Tongue (tissue), 2 donors: ENCODE measurements at regions not wholly inside any gene's neighbourhood (a gene's known extent, or its start where the extent isn't known, plus 50 kb on each side); places are given as distances from the start of the nearest gene placed in this dataset. TPM values are rescaled to one million over a fixed set of nuclear protein-coding genes. Genes with fewer than 3 reads are reported as not detected.

ENCODE experiments used
- DNase-seq: peaks from one replicate; pipeline ENCODE4 v3.0.0-alpha.2; 2015
- small RNA-seq: library from RNA; depleted of rRNA; stranded (forward); fragments of <200 nt; gene quantifications from one replicate; pipeline ENCODE3, GENCODE V24; 2014; ENCODE audit warnings: low replicate concordance

DNA sequence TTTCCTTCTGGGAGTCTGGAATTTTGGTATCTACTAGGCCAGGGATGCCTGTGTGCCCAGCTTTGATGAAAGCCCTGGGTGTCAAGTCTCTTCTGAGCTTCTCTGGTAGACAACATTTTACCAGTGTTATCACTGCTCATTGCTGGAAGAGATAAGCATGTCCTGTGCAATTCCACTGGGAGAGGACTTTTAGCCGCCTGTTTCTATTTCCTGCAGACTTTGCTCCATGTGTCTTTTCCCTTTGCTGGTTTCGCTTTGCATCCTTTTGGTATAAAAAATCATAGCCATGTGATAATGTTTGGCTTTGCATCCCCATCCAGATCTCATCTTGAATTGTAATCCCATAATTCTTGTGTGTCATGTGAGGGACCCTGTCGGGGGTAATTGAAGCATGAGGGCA, 163.2 kb downstream of the SLC28A3 start:
- no peak for DNase-seq

DNA sequence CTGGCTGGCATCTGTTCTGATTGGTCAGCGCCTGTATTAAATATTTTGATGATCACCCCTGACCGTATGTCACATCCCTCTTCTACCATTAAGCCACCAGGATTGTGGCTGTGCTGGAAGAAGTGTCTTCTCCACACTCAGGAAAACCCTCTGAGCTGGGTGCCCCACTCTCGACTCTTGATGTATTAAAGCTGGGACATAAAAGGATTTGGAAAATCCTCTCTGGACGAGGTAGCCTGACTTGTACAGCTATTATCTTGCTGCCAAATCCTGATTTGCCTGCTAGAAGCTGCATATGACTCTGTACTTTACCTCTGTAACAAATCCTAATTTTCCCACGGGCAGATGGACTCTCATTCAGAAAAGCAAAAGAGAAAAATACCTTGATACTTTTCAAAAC, 161.0 kb downstream of the SLC28A3 start:
- DNase-seq = no peak

DNA sequence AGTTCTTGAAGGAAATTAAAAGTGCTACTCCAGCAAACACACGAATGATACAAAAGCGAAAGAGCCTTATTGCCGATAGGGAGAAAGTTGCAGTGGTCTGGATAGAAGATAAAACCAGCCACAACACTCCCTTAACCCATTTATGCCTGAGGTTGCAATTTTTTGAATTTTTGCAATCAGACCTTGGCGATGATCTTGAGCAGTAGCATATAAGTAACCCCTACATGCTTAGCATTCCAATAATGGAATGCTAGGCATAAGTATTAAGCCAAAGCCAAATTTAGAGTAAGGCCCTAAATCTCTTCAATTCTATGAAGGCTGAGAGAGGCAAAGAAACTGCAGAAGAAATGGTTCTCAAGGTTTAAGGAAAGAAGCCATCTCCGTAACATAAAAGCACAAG, 153.5 kb downstream of the SLC28A3 start:
- DNase-seq = no peak

DNA sequence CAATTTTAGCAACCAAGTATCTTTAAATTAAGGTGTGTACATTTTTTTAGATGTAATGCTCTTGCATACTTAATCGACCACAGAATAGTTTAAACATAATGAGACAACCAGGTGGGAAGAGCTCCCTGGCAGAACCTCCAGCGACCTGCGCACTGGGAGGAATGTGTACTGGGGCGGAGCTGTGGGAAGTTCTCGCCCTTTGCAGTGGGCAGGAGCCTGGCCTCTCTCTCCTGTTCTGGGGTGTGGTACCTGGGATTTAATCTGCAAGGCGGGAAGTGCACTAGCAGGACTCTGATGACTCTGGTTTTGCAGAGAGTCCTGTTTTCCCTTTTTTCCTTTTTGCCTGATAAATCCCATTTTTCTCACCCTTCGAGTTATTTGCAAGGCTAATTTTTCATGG, 150.7 kb downstream of the SLC28A3 start:
- DNase-seq = no peak

DNA sequence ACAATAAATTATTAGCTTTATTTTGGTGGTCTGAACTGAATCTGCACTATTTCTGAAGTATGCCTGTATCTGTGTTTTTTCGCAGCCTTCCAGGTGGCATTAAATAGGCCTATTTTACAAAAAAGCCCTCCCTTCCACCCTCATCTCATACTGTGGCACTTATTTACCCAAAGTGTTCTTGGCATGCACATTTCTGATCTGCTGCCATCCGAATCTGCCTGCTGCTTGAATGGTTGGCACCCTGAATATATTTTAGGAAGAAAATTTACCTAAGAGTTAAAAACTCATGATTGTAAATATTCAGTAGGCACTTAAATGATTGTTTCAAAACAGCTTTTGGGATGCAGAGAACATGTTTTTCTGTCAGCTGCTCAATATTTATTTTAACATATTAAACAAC, 150.1 kb downstream of the SLC28A3 start:
- DNase-seq = no peak

DNA sequence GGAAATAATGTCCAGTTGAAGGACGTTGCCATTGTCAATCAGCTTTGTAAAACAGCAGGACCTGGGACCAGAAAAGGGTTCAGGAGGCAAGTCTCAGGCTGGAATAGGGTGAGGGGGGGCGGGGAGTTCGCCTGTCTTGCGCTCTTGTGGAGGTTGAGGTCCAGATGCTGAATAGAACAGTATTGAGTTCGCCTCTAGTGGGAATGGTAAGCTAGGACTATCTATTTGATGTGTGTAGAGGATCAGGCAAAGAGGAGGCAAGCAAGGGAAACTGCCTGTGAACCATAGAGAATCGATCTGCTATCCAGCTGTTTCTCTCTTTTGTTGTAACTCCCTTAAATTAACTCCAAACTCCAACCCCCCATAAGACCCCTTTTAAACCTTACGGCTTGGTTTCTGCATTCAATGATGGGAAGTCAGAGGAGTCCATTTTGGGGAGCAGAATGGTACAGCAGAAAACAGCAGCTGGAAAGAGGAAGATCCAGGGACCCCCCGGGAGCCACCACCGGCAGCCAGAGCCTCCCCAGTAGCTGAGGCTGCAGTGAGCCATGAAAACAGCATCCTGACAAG, 133.7 kb downstream of the SLC28A3 start:
- peak; percentile 49 for DNase-seq

DNA sequence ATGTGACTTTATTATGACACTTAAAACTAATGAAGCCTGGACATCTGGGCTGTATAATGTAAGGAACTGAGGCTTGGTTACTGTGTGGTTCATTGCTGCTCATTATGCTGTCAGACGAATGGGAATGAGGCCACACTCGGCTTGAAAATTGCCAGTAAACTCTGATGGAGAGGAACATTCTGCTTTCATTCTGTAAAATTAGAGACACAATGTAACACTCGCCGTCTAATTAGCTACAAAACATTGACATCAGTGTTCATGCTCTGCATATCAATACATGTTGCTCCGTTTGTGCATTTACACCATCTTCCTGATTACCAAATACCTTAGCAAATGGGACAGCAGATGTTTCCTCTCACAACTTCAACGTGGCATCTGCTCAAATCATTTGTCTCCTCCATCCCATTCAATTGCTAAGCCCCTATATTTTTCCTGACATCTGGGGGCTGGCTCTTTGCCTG, 133.0 kb downstream of the SLC28A3 start:
- DNase-seq = peak; percentile 76

DNA sequence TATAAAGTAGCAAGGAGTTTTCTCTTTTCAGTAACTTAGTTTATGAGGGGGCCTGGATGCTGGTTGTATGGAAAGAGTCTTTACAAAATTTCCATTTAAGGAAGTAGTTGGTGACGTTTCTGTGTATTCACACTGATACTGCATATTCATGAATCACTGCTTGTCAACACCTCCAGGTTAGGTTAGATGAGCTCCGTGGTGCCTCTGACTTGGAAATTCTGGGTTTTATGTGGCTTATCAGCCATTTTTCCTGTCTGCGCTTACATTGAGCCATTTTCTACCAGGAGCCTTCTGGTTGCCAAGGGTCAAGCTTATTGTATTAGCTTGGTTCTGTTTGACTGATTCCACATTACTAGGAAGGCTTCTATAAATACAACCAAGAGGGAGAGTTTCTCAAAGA, 128.3 kb downstream of the SLC28A3 start:
- no peak for DNase-seq

DNA sequence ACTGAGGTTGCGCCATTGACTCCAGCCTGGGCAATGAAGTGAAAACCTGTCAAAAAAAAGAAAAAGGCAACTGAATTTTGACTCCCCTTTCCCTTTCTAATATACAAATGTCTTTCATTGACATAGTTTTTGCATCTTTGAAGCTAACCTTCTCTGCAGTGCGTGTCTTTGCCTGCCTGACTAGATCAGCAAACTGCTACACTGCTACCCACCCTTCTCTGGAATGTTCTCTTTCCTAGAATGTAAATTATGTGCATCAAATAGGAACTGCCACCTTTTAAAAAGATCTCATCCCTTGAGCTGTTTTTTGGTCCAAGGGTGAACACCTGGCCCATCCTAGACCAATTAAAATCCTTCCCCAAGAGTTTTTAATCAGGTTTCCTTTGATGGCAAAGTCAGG, 127.6 kb downstream of the SLC28A3 start:
- peak; percentile 19 for DNase-seq

DNA sequence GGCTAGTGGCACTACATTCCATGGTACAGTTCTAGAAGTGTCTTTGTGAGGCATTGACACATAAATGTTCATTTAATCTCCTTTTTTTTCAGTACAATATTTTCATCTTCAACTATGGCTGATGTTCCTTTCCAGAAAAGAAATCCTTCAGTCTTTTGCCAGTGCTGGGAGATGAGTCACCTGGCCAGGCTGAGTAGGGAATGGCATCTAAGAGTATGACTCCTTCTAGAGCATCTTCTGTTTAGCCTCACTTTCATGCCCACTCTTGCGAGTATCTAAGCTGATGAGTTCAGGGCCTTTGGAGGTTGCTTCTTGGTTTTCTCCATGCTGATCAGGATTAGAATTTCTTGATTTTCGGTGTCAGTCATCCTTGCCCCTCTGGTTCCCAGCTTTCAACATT, 124.4 kb downstream of the SLC28A3 start:
- no peak for DNase-seq

DNA sequence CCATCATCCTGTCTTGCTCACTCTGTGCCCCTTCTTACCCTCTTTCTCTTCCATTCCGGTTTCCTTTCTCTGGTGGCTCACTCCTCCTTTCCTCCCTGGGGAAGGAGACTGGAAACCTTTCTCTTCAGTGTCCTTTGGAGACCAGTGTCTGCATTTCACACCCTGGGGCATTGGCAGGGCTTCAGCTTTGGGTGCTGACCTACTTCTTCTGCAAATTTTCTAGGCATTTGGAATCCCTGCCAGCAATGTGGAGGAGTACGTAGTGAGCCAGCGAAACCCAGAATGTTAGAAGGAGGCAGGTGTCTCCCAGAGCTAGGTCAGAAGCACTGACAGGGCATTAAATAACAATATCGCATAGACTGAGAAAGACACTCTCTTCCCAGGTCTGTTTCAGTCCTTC, 122.2 kb downstream of the SLC28A3 start:
- DNase-seq = no peak

DNA sequence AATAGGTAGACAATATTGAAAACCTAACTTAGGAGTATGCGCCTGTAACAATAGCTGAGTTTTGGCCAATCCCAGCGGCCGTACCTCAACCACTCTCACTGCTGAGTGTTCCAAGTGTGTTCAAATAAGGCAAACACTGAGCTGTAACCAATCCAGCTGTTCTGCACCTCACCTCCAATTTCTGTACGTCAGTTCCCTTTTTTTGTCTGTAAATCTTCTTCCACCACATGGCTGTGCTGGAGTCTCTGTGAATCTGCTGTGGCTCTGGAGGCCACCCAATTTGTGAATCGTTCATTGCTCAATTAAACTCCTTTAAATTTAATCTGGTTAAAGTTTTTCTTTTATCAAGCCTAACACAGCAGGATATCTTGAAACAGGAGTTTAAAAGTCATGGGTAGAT, 116.3 kb downstream of the SLC28A3 start:
- DNase-seq = no peak

Small RNA genes in the stretch of these regions (small RNA-seq; reads per million reads assigned to genes)
- not detected for gene AL390838.2
